CD14-positive monocyte (primary cell): ENCODE measurements at regions not wholly inside any gene's neighbourhood (a gene's known extent, or its start where the extent isn't known, plus 50 kb on each side); places are given as distances from the start of the nearest gene placed in this dataset.

Experiments
- DNase-seq, 3 donors: peaks; one replicate each; pipeline ENCODE4 v3.0.0-alpha.2; 2011 to 2022
- H2AFZ ChIP-seq: 2 replicates; pipeline ENCODE4 v1.6.0; 2012; ENCODE audit warnings: mild to moderate bottlenecking, low read depth, low read length, inconsistent platforms; ENCODE audit not compliant: insufficient read depth, poor library complexity, severe bottlenecking
- H3K27ac ChIP-seq, 2 donors: 1 replicate in 1 of 2; 2 replicates in 1 of 2; pipeline ENCODE4 v1.5.1; 2012 to 2013; ENCODE audit warnings: low read length in 2 of 2, control low read depth in 1 of 2, inconsistent platforms in 1 of 2, low read depth in 1 of 2, mild to moderate bottlenecking in 1 of 2
- H3K27me3 ChIP-seq, 2 donors: one replicate each; pipeline versions ENCODE4 v1.6.0 to v1.6.1; 2011 to 2013; ENCODE audit warnings: low read length in 2 of 2; ENCODE audit not compliant: control insufficient read depth in 2 of 2, insufficient read depth in 2 of 2
- H3K36me3 ChIP-seq, 2 donors: replicated peaks in 1 of 2; 1 replicate in 1 of 2; 2 replicates in 1 of 2; pipeline versions ENCODE4 v1.5.1 to v1.6.1; 2012 to 2013; ENCODE audit warnings: low read length in 2 of 2, control low read depth in 1 of 2, inconsistent platforms in 1 of 2, mild to moderate bottlenecking in 1 of 2; ENCODE audit not compliant: insufficient read depth in 2 of 2, control insufficient read depth in 1 of 2
- H3K4me1 ChIP-seq, 2 donors: 1 replicate in 1 of 2; 2 replicates in 1 of 2; pipeline versions ENCODE4 v1.5.1 to v1.6.1; 2012 to 2013; ENCODE audit warnings: low read length in 2 of 2, control low read depth in 1 of 2, inconsistent platforms in 1 of 2, mild to moderate bottlenecking in 1 of 2, moderate library complexity in 1 of 2; ENCODE audit not compliant: insufficient read depth in 2 of 2, control insufficient read depth in 1 of 2
- H3K4me2 ChIP-seq: replicated peaks from 2 replicates; pipeline ENCODE3; 2012; ENCODE audit warnings: low read length, moderate library complexity, mild to moderate bottlenecking; ENCODE audit not compliant: poor library complexity, severe bottlenecking; ENCODE audit errors: extremely low read depth
- H3K4me3 ChIP-seq, 3 experiments: fragments of 200-600 bp in 1 of 3; sonication (generic) in 1 of 3; replicated peaks in 1 of 3; 1 replicate in 2 of 3; 2 replicates in 1 of 3; pipeline ENCODE4 v1.5.1; 2011 to 2013; ENCODE audit warnings: low read length in 3 of 3, mild to moderate bottlenecking in 3 of 3, control low read depth in 2 of 3, low read depth in 2 of 3, inconsistent platforms in 1 of 3, moderate library complexity in 1 of 3
- H3K79me2 ChIP-seq: 2 replicates; pipeline ENCODE4 v1.6.0; 2012; ENCODE audit warnings: mild to moderate bottlenecking, control low read depth, inconsistent platforms, low read length, moderate library complexity; ENCODE audit not compliant: insufficient read depth
- H3K9ac ChIP-seq: 2 replicates; pipeline ENCODE4 v1.6.0; 2017; ENCODE audit warnings: low read length, mild to moderate bottlenecking; ENCODE audit not compliant: insufficient read depth, poor library complexity, severe bottlenecking
- H3K9me3 ChIP-seq, 2 donors: replicated peaks in 1 of 2; 1 replicate in 1 of 2; 2 replicates in 1 of 2; pipeline versions ENCODE4 v1.5.1 to v1.6.1; 2012 to 2013; ENCODE audit warnings: low read length in 2 of 2, control low read depth in 1 of 2; ENCODE audit not compliant: control insufficient read depth in 1 of 2, insufficient read depth in 1 of 2
- H4K20me1 ChIP-seq: 2 replicates; pipeline ENCODE4 v1.6.0; 2012; ENCODE audit warnings: mild to moderate bottlenecking, low read length, control low read depth, moderate library complexity; ENCODE audit not compliant: insufficient read depth
- H3K27ac Mint-ChIP-seq, 7 donors: one replicate each; pipeline ENCODE4 v1.8.0; 2020; ENCODE audit warnings: mild to moderate bottlenecking in 7 of 7, mixed read lengths in 7 of 7, moderate library complexity in 6 of 7, inconsistent platforms in 2 of 7
- H3K27me3 Mint-ChIP-seq, 3 donors: one replicate each; pipeline ENCODE4 v1.8.0; 2021 to 2022; ENCODE audit warnings: low read depth in 3 of 3, mild to moderate bottlenecking in 3 of 3, mixed read lengths in 3 of 3, moderate library complexity in 3 of 3, inconsistent platforms in 1 of 3
- H3K36me3 Mint-ChIP-seq, 2 donors: one replicate each; pipeline ENCODE4 v1.8.0; 2020; ENCODE audit warnings: mixed read lengths in 2 of 2, inconsistent platforms in 1 of 2, mild to moderate bottlenecking in 1 of 2
- H3K4me1 Mint-ChIP-seq: one replicate; pipeline ENCODE4 v1.8.0; 2020; ENCODE audit warnings: mild to moderate bottlenecking, mixed read lengths
- H3K4me3 Mint-ChIP-seq, 2 donors: one replicate each; pipeline ENCODE4 v1.8.0; 2020; ENCODE audit warnings: mild to moderate bottlenecking in 2 of 2, mixed read lengths in 2 of 2, moderate library complexity in 1 of 2
- H3K9me3 Mint-ChIP-seq, 7 donors: one replicate each; pipeline ENCODE4 v1.8.0; 2020 to 2022; ENCODE audit warnings: mixed read lengths in 7 of 7, mild to moderate bottlenecking in 6 of 7, moderate library complexity in 6 of 7, inconsistent platforms in 2 of 7
- WGBS: methylation state at CpG from one replicate; pipeline ENCODE4 v1.1.5; 2013; ENCODE audit warnings: missing lambda C conversion rate; ENCODE audit not compliant: insufficient coverage; 5-methylcytosine and 5-hydroxymethylcytosine counted together
- intact Hi-C, 2 donors: fragments of 100-400 bp; cut with micrococcal nuclease; formaldehyde crosslinking; loops; one replicate each; pipeline versions ENCODE4 v1.15.0 to v1.15.1; 2023
- TF ChIP-seq, protein P1 (sequence below): fragments of 200-600 bp; IDR thresholded peaks from one replicate; pipeline ENCODE4 v1.8.0; 2022; ENCODE audit warnings: antibody characterized with exemption, mild to moderate bottlenecking

DNA sequence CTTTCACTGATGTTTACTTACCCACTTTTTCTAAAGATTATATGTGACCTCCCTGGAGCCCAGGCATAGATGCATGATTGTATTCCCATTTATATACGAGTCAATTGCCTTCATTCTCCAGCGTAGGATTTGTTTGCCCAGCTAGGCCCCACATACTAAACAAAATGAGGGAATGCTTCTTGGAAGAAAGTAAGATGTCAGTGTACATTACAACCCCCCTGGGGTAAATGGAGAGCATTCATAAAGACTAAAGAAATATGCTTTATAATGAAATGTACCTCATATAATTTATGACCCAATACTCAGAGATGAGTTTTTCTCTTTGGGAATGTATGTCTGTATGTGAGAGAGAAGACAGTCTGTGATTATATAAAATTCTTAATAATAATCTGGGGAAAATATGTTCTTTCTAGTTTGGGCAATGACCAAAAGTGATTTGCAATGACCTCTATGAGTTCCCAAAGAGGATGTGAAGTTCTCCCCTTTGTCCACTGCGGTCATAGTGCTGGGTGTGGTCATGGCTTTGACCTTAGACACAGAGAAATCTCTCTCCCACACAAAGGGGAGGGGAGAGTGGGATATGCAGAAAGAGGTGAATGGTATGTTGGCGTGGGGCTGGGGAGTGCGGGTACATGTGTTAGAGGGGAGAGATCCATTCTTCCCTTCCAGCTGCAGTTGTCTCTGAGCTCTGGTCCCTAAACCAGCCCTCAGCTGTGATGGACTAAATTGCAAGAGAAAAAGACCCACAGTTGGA lies 175.6 kb downstream of the EN1 start:
- H3K36me3 Mint-ChIP-seq = no peaks in the 10 kb centered on the region
- H3K4me1 Mint-ChIP-seq = no peaks in the 10 kb centered on the region
- H3K27me3 ChIP-seq = no peaks in the 10 kb centered on the region
- no peak overlapping the region for H3K4me2 ChIP-seq
- DNase-seq = no peak
- TF ChIP-seq, protein P1, sequence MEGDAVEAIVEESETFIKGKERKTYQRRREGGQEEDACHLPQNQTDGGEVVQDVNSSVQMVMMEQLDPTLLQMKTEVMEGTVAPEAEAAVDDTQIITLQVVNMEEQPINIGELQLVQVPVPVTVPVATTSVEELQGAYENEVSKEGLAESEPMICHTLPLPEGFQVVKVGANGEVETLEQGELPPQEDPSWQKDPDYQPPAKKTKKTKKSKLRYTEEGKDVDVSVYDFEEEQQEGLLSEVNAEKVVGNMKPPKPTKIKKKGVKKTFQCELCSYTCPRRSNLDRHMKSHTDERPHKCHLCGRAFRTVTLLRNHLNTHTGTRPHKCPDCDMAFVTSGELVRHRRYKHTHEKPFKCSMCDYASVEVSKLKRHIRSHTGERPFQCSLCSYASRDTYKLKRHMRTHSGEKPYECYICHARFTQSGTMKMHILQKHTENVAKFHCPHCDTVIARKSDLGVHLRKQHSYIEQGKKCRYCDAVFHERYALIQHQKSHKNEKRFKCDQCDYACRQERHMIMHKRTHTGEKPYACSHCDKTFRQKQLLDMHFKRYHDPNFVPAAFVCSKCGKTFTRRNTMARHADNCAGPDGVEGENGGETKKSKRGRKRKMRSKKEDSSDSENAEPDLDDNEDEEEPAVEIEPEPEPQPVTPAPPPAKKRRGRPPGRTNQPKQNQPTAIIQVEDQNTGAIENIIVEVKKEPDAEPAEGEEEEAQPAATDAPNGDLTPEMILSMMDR = no peak
- no peak overlapping the region for H3K9ac ChIP-seq
- intact Hi-C loops = no loop called here
- no peaks in the 10 kb centered on the region for H3K9me3 ChIP-seq
- no peak overlapping the region for H3K4me3 Mint-ChIP-seq
- peaks cover 0 to 2% (median 1%) of the 10 kb centered on the region in 3 donors for H3K27me3 Mint-ChIP-seq
- WGBS = 100% methylated on average over 2 of the region's 5 CpGs
- no peak overlapping the region for H3K4me3 ChIP-seq
- no peak overlapping the region for H2AFZ ChIP-seq
- H3K79me2 ChIP-seq = no peaks in the 10 kb centered on the region
- H3K9me3 Mint-ChIP-seq = peaks cover 0 to 6% (median 0%) of the 10 kb centered on the region in 7 donors
- H3K4me1 ChIP-seq = no peaks in the 10 kb centered on the region
- no peaks in the 10 kb centered on the region for H4K20me1 ChIP-seq
- H3K27ac ChIP-seq = no peak overlapping the region
- no peaks in the 10 kb centered on the region for H3K36me3 ChIP-seq
- H3K27ac Mint-ChIP-seq = no peak overlapping the region

DNA sequence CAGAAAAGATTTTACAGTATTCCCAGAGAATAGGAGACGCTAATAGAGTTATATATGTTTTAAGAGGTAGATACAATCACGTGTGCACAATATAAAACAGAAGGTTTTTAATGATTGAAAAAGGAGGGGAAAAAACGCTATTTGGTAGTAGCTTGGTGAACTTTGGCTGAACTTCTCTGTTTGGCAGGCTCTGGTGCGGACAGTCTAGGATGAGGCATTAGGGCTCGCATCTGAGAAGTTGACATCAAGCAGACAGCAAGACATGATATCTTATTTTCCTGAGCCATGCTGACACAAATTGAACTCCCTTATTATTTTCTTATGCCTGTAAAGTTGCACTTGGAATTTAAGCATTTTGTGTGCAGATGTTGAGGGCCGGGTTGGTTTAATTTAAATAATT lies 176.6 kb downstream of the EN1 start:
- Histone ChIP-seq H3K27me3 (no peaks in the 10 kb centered on the region), H3K27ac (no peak overlapping the region), H2AFZ (no peak overlapping the region), H4K20me1 (no peaks in the 10 kb centered on the region), H3K9ac (no peak overlapping the region), H3K4me1 (no peaks in the 10 kb centered on the region), H3K9me3 (no peaks in the 10 kb centered on the region), H3K79me2 (no peaks in the 10 kb centered on the region), H3K36me3 (no peaks in the 10 kb centered on the region), H3K4me3 (no peak overlapping the region), H3K4me2 (no peak overlapping the region)
- peaks cover 0 to 2% (median 1%) of the 10 kb centered on the region in 3 donors for H3K27me3 Mint-ChIP-seq
- intact Hi-C loops = no loop called here
- H3K9me3 Mint-ChIP-seq = peaks cover 0 to 6% (median 0%) of the 10 kb centered on the region in 7 donors
- H3K4me3 Mint-ChIP-seq = no peak overlapping the region
- DNase-seq = no peak
- TF ChIP-seq, protein P1 = no peak
- H3K4me1 Mint-ChIP-seq = no peaks in the 10 kb centered on the region
- 84% methylated on average over 4 of the region's 6 CpGs for whole genome bisulfite sequencing
- no peak overlapping the region for H3K27ac Mint-ChIP-seq
- H3K36me3 Mint-ChIP-seq = no peaks in the 10 kb centered on the region
